GM12878 (cell line): ENCODE measurements at regions not wholly inside any gene's neighbourhood (a gene's known extent, or its start where the extent isn't known, plus 50 kb on each side); places are given as distances from the start of the nearest gene placed in this dataset.

ENCODE experiments used
- ATAC-seq: fragments of 200-7000 bp; cut with Tn5 transposase; 3 replicates; pipeline ENCODE4 v1.9.1; 2020; ENCODE audit warnings: mild to moderate bottlenecking, moderate library complexity
- BruUV-seq: library from RNA; stranded (reverse); fragments of 400-500 nt; replicated peaks from 2 replicates; lab custom pipeline; 2021; lab: Mats Ljungman, UMichigan
- CTCF ChIA-PET: fragments of 300-600 bp; sonication (Branson Sonifier 250); formaldehyde crosslinking; extraction: SDS; loops from one replicate; lab custom pipeline; 2021; ENCODE audit warnings: inconsistent platforms; lab: Yijun Ruan, JAX
- POLR2A ChIA-PET: fragments of 350-600 bp; formaldehyde crosslinking; extraction: SDS; loops from one replicate; lab custom pipeline; 2021; ENCODE audit warnings: inconsistent platforms; lab: Charles Lee
- RAD21 ChIA-PET: fragments of 300-600 bp; sonication (Branson Sonifier 250); formaldehyde crosslinking; loops from one replicate; lab custom pipeline; 2023; ENCODE audit warnings: antibody characterized with exemption; ENCODE audit not compliant: unreplicated experiment; lab: Charles Lee
- SMC1A ChIA-PET: fragments of 300-600 bp; sonication (Branson Sonifier 250); formaldehyde crosslinking; loops from one replicate; lab custom pipeline; 2023; ENCODE audit not compliant: unreplicated experiment, uncharacterized antibody; lab: Charles Lee
- DNase-seq: peaks from one replicate; pipeline ENCODE4 v3.0.0-alpha.2; 2011; ENCODE audit warnings: low read depth, low spot score
- FAIRE-seq: peaks from 3 replicates; lab custom pipeline; 2011; peaks lifted over from hg19 to GRCh38; lab: Jason Lieb, UNC
- H2AFZ ChIP-seq: 2 replicates; pipeline ENCODE4 v1.6.0; 2011; ENCODE audit warnings: low read depth, low read length, control low read depth; ENCODE audit not compliant: control insufficient read depth
- H3K27ac ChIP-seq: 2 replicates; pipeline ENCODE4 v1.5.1; 2011; ENCODE audit warnings: control low read depth; ENCODE audit not compliant: control insufficient read depth, insufficient read depth
- H3K27me3 ChIP-seq, 2 experiments: replicated peaks in 1 of 2; 2 replicates each; pipeline versions ENCODE4 v1.6.0 to v1.6.1; 2011; ENCODE audit warnings: low read length in 1 of 2; ENCODE audit not compliant: control insufficient read depth in 2 of 2, insufficient read depth in 2 of 2
- H3K36me3 ChIP-seq, 2 experiments: 2 replicates each; pipeline ENCODE4 v1.5.1; 2011; ENCODE audit warnings: low read length in 1 of 2; ENCODE audit not compliant: control insufficient read depth in 2 of 2, insufficient read depth in 2 of 2
- H3K4me1 ChIP-seq: 2 replicates; pipeline ENCODE4 v1.6.1; 2011; ENCODE audit warnings: mild to moderate bottlenecking, low read length, moderate library complexity, mixed read lengths; ENCODE audit not compliant: control insufficient read depth, insufficient read depth
- H3K4me2 ChIP-seq: 2 replicates; pipeline ENCODE4 v1.6.0; 2011; ENCODE audit warnings: control low read depth; ENCODE audit not compliant: control insufficient read depth, insufficient read depth
- H3K4me3 ChIP-seq: fragments of 200-600 bp; sonication (generic); 2 replicates; pipeline ENCODE4 v1.5.1; 2016
- H3K79me2 ChIP-seq: 2 replicates; pipeline ENCODE4 v1.6.0; 2011; ENCODE audit warnings: low read length; ENCODE audit not compliant: control insufficient read depth, insufficient read depth
- H3K9ac ChIP-seq: 2 replicates; pipeline ENCODE4 v1.8.0; 2011; ENCODE audit warnings: low read length, control low read depth, mixed read lengths; ENCODE audit not compliant: control insufficient read depth, insufficient read depth
- H3K9me3 ChIP-seq: replicated peaks from 3 replicates; pipeline ENCODE4 v1.5.1; 2011; ENCODE audit warnings: mild to moderate bottlenecking, low read length; ENCODE audit not compliant: control insufficient read depth, insufficient read depth
- H4K20me1 ChIP-seq: 2 replicates; pipeline ENCODE4 v1.6.0; 2011; ENCODE audit not compliant: control insufficient read depth, insufficient read depth
- BRCA1 ChIP-seq: IDR thresholded peaks from 2 replicates; pipeline ENCODE4 v1.6.1; 2011; ENCODE audit warnings: low read depth, low read length, improper control_type of control experiment
- E2F4 ChIP-seq: IDR thresholded peaks from 2 replicates; pipeline ENCODE4 v1.6.1; 2012; ENCODE audit warnings: low read depth, low read length, improper control_type of control experiment
- EGR1 ChIP-seq, 2 experiments: IDR thresholded peaks; 1 replicate in 1 of 2; 2 replicates in 1 of 2; pipeline ENCODE4 v1.6.1; 2011 to 2012; ENCODE audit warnings: low read depth in 2 of 2, low read length in 2 of 2, borderline replicate concordance in 1 of 2, mild to moderate bottlenecking in 1 of 2, moderate library complexity in 1 of 2
- HCFC1 ChIP-seq: fragments of 150-350 bp; IDR thresholded peaks from 2 replicates; pipeline ENCODE4 v1.6.1; 2014; ENCODE audit warnings: low read length
- HSF1 ChIP-seq: fragments of 150-350 bp; IDR thresholded peaks from 2 replicates; pipeline ENCODE4 v1.6.1; 2014; ENCODE audit warnings: mild to moderate bottlenecking, low read depth, low read length
- JUND ChIP-seq: IDR thresholded peaks from 2 replicates; pipeline ENCODE4 v1.6.1; 2012; ENCODE audit warnings: low read depth, mild to moderate bottlenecking, low read length, improper control_type of control experiment, moderate library complexity
- RAD21 ChIP-seq: IDR thresholded peaks from 2 replicates; pipeline ENCODE4 v1.6.1; 2011; ENCODE audit warnings: mild to moderate bottlenecking, low read depth, low read length, moderate library complexity; ENCODE audit not compliant: insufficient read depth
- SIN3A ChIP-seq: IDR thresholded peaks from 2 replicates; pipeline ENCODE4 v1.6.1; 2012; ENCODE audit warnings: low read depth, low read length, improper control_type of control experiment
- USF2 ChIP-seq: IDR thresholded peaks from 2 replicates; pipeline ENCODE4 v1.6.1; 2011; ENCODE audit warnings: low read depth, low read length, improper control_type of control experiment, borderline replicate concordance
- WGBS: methylation state at CpG from one replicate; pipeline ENCODE4 v1.1.6; 2016; ENCODE audit warnings: low lambda C conversion rate; ENCODE audit not compliant: insufficient replicate concordance, insufficient coverage; ENCODE audit errors: missing lambda C conversion rate; 5-methylcytosine and 5-hydroxymethylcytosine counted together
- in situ Hi-C: fragments of 300-500 bp; cut with MboI; formaldehyde crosslinking; loops from 9 replicates; pipeline ENCODE4 v1.14.3; 2018; ENCODE audit warnings: mixed read lengths
- intact Hi-C: fragments of 100-400 bp; cut with micrococcal nuclease; formaldehyde crosslinking; loops from one replicate; pipeline ENCODE4 v1.14.2; 2022; ENCODE audit not compliant: unreplicated experiment
- TF ChIP-seq, protein P1 (sequence below): IDR thresholded peaks from 2 replicates; pipeline ENCODE4 v1.6.1; 2012; ENCODE audit warnings: low read depth, low read length, improper control_type of control experiment
- TF ChIP-seq, protein P2 (sequence below): fragments of 450-650 bp; IDR thresholded peaks from 2 replicates; pipeline ENCODE4 v1.6.1; 2017; ENCODE audit warnings: borderline replicate concordance
- TF ChIP-seq, protein P3 (sequence below): fragments of 450-650 bp; IDR thresholded peaks from 2 replicates; pipeline ENCODE4 v1.6.1; 2018; ENCODE audit warnings: borderline replicate concordance, mild to moderate bottlenecking; ENCODE audit not compliant: partially characterized antibody

GRCh38 chr9:91061506-91061905 is 259.9 kb downstream of the SYK start:
- ChIA-PET SMC1A (no interaction called here), RAD21 (interaction anchor here (1.4 kb wide), 1 partner anchor 365 kb away, joined by 4 read pairs; no protein-coding TSS in a partner anchor), CTCF (no interaction called here), POLR2A (no interaction called here)
- peak; percentile 56 for FAIRE-seq
- no peaks in the 10 kb centered on the region for H3K36me3 ChIP-seq
- WGBS: 50% methylated on average over 2 of the region's 2 CpGs
- BruUV-seq: no TSS peak
- no peak overlapping the region for H3K4me2 ChIP-seq
- H3K27me3 ChIP-seq: peaks cover 0 to 3% of the 10 kb centered on the region in 2 experiments
- H3K4me1 ChIP-seq: no peaks in the 10 kb centered on the region
- H2AFZ ChIP-seq: no peak overlapping the region
- in situ Hi-C loops (no loop called here), intact Hi-C loops (no loop called here)
- no peak overlapping the region for H3K4me3 ChIP-seq
- H4K20me1 ChIP-seq: no peaks in the 10 kb centered on the region
- DNase-seq: no peak
- no peaks in the 10 kb centered on the region for H3K9me3 ChIP-seq
- ATAC-seq: no peak
- H3K9ac ChIP-seq: no peak overlapping the region
- H3K27ac ChIP-seq: no peak overlapping the region
- H3K79me2 ChIP-seq: no peaks in the 10 kb centered on the region
- no peak for TF ChIP-seq BRCA1
- TF ChIP-seq SIN3A: no peak
- TF ChIP-seq HCFC1: no peak
- no peak for TF ChIP-seq JUND
- no peak for TF ChIP-seq E2F4
- TF ChIP-seq USF2: no peak
- TF ChIP-seq RAD21: no peak
- TF ChIP-seq, protein P1, sequence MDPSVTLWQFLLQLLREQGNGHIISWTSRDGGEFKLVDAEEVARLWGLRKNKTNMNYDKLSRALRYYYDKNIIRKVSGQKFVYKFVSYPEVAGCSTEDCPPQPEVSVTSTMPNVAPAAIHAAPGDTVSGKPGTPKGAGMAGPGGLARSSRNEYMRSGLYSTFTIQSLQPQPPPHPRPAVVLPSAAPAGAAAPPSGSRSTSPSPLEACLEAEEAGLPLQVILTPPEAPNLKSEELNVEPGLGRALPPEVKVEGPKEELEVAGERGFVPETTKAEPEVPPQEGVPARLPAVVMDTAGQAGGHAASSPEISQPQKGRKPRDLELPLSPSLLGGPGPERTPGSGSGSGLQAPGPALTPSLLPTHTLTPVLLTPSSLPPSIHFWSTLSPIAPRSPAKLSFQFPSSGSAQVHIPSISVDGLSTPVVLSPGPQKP: no peak
- TF ChIP-seq HSF1: no peak
- TF ChIP-seq, protein P2, sequence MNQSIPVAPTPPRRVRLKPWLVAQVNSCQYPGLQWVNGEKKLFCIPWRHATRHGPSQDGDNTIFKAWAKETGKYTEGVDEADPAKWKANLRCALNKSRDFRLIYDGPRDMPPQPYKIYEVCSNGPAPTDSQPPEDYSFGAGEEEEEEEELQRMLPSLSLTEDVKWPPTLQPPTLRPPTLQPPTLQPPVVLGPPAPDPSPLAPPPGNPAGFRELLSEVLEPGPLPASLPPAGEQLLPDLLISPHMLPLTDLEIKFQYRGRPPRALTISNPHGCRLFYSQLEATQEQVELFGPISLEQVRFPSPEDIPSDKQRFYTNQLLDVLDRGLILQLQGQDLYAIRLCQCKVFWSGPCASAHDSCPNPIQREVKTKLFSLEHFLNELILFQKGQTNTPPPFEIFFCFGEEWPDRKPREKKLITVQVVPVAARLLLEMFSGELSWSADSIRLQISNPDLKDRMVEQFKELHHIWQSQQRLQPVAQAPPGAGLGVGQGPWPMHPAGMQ: no peak
- no peak for TF ChIP-seq EGR1 (IDR thresholded peaks at IDR 0.05; ENCODE audit: borderline replicate concordance in 1 of 2, low read depth in 2 of 2, low read length in 2 of 2)
- TF ChIP-seq, protein P3, sequence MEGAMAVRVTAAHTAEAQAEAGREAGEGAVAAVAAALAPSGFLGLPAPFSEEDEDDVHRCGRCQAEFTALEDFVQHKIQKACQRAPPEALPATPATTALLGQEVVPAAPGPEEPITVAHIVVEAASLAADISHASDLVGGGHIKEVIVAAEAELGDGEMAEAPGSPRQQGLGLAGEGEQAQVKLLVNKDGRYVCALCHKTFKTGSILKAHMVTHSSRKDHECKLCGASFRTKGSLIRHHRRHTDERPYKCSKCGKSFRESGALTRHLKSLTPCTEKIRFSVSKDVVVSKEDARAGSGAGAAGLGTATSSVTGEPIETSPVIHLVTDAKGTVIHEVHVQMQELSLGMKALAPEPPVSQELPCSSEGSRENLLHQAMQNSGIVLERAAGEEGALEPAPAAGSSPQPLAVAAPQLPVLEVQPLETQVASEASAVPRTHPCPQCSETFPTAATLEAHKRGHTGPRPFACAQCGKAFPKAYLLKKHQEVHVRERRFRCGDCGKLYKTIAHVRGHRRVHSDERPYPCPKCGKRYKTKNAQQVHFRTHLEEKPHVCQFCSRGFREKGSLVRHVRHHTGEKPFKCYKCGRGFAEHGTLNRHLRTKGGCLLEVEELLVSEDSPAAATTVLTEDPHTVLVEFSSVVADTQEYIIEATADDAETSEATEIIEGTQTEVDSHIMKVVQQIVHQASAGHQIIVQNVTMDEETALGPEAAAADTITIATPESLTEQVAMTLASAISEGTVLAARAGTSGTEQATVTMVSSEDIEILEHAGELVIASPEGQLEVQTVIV: no peak
